ENCODE measurements at regions not wholly inside any gene's neighbourhood (a gene's known extent, or its start where the extent isn't known, plus 50 kb on each side); places are given as distances from the start of the nearest gene placed in this dataset.

DNA sequence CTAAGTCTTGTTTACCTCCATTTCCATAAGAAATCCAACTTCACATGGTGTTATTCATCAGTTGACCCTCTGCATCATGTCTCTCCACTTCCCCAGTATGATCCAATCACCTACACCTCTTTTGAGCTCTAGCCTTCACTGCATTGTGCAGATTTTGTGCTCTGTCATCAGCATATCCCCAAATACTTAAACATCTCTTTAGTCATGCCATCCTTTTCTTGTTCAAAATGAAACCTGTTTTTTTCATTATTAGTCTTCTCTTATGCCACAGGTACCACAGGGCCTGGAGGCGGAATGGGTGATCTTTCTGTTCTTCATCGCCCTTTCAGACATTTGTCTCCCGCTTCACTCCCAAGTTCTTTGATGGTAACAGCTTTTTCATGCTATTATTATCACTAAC lies 382.7 kb upstream of the GALNTL6 start:
- TF ChIP-seq, protein P1, sequence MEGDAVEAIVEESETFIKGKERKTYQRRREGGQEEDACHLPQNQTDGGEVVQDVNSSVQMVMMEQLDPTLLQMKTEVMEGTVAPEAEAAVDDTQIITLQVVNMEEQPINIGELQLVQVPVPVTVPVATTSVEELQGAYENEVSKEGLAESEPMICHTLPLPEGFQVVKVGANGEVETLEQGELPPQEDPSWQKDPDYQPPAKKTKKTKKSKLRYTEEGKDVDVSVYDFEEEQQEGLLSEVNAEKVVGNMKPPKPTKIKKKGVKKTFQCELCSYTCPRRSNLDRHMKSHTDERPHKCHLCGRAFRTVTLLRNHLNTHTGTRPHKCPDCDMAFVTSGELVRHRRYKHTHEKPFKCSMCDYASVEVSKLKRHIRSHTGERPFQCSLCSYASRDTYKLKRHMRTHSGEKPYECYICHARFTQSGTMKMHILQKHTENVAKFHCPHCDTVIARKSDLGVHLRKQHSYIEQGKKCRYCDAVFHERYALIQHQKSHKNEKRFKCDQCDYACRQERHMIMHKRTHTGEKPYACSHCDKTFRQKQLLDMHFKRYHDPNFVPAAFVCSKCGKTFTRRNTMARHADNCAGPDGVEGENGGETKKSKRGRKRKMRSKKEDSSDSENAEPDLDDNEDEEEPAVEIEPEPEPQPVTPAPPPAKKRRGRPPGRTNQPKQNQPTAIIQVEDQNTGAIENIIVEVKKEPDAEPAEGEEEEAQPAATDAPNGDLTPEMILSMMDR (IDR thresholded peaks at IDR 0.05; ENCODE audit: control extremely low read depth, extremely low read depth): no peak
- DNase-seq: no peak
- H3K27me3 ChIP-seq (ENCODE audit: control insufficient read depth in 3 of 3, insufficient read depth in 3 of 3, low read length in 2 of 3): no peaks in the 10 kb centered on the region
- no peak for ATAC-seq (ENCODE audit: insufficient read depth, low FRiP score)
- H3K9me3 ChIP-seq (ENCODE audit: control insufficient read depth in 4 of 4, insufficient read depth in 3 of 4, low read length in 3 of 4): no peaks in the 10 kb centered on the region
- H3K36me3 ChIP-seq (ENCODE audit: control insufficient read depth in 4 of 4, insufficient read depth in 4 of 4, low read length in 4 of 4): no peaks in the 10 kb centered on the region
- WGBS, 2 donors: 91 to 97% methylated on average over 3 of the region's 3 CpGs
- H3K4me3 ChIP-seq: no peak overlapping the region
- no peak overlapping the region for H3K9ac ChIP-seq (ENCODE audit: insufficient read depth in 1 of 2, low read length in 2 of 2)
- no peak overlapping the region for H3K27ac ChIP-seq (ENCODE audit: low read depth in 1 of 2, low read length in 1 of 2)
- no peaks in the 10 kb centered on the region for H3K4me1 ChIP-seq (ENCODE audit: control insufficient read depth in 5 of 5, insufficient read depth in 5 of 5, low read length in 5 of 5)

DNA sequence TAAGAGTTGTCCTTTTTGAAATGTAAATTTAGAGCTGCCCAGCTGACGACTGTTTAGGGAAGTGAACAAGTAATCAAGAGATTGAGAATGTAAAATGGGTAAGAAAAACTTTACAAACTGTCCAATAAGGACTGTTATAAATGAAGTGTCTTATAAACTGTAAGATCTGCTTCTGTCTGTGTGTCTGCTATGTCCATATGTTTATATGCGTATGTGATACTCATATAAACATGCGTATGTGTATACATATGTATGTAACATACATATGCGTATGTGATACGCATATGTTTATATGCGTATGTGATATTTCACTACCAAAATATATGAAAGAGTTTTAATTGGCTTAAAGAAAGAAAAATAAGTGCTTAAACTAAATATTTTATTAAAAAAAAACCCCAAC lies 416.0 kb upstream of the GALNTL6 start:
- no peaks in the 10 kb centered on the region for H3K27me3 ChIP-seq (ENCODE audit: control insufficient read depth in 3 of 3, insufficient read depth in 3 of 3, low read length in 2 of 3)
- H3K9me3 ChIP-seq (ENCODE audit: control insufficient read depth in 4 of 4, insufficient read depth in 3 of 4, low read length in 3 of 4): peaks cover 0 to 2% (median 0%) of the 10 kb centered on the region in 4 donors
- peak in 1 of 3 donors; percentile 2 for DNase-seq
- no peak overlapping the region for H3K27ac ChIP-seq (ENCODE audit: low read depth in 1 of 2, low read length in 1 of 2)
- ATAC-seq (ENCODE audit: insufficient read depth, low FRiP score): no peak
- TF ChIP-seq, protein P1 (IDR thresholded peaks at IDR 0.05; ENCODE audit: control extremely low read depth, extremely low read depth): no peak
- H3K4me3 ChIP-seq: no peak overlapping the region
- H3K4me1 ChIP-seq (ENCODE audit: control insufficient read depth in 5 of 5, insufficient read depth in 5 of 5, low read length in 5 of 5): no peaks in the 10 kb centered on the region
- WGBS, 2 donors: 86 to 90% methylated on average over 6 of the region's 6 CpGs
- no peaks in the 10 kb centered on the region for H3K36me3 ChIP-seq (ENCODE audit: control insufficient read depth in 4 of 4, insufficient read depth in 4 of 4, low read length in 4 of 4)
- no peak overlapping the region for H3K9ac ChIP-seq (ENCODE audit: insufficient read depth in 1 of 2, low read length in 2 of 2)

DNA sequence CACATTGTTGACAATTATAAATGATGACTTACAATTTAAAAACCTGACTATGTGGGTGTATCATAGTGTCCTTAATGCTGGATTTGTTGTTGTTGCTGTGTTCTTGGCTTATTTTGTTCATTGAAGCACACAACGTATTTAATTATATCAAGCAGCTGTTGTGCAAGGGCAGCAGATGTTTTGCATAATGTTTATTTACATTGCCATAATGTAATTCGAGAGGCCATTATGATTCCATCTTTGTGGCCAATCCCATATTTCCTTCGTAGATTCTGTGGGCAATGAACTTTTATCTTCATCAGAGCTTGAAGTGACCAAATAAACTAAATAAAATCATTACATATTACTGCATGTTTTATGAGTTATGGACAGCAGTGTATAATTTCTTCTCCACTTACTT lies 422.6 kb upstream of the GALNTL6 start:
- Histone ChIP-seq H3K9ac (ENCODE audit: insufficient read depth in 1 of 2, low read length in 2 of 2) (no peak overlapping the region), H3K9me3 (ENCODE audit: control insufficient read depth in 4 of 4, insufficient read depth in 3 of 4, low read length in 3 of 4) (peaks cover 0 to 3% (median 0%) of the 10 kb centered on the region in 4 donors), H3K4me1 (ENCODE audit: control insufficient read depth in 5 of 5, insufficient read depth in 5 of 5, low read length in 5 of 5) (peaks cover 0 to 8% (median 0%) of the 10 kb centered on the region in 5 donors), H3K4me3 (no peak overlapping the region), H3K36me3 (ENCODE audit: control insufficient read depth in 4 of 4, insufficient read depth in 4 of 4, low read length in 4 of 4) (no peaks in the 10 kb centered on the region), H3K27ac (ENCODE audit: low read depth in 1 of 2, low read length in 1 of 2) (no peak overlapping the region), H3K27me3 (ENCODE audit: control insufficient read depth in 3 of 3, insufficient read depth in 3 of 3, low read length in 2 of 3) (no peaks in the 10 kb centered on the region)
- WGBS, 2 donors: 63 to 76% methylated on average over 3 of the region's 3 CpGs
- TF ChIP-seq, protein P1 (IDR thresholded peaks at IDR 0.05; ENCODE audit: control extremely low read depth, extremely low read depth): no peak
- ATAC-seq (ENCODE audit: insufficient read depth, low FRiP score) (no peak), DNase-seq (peak; percentile 26 to 92 (median 89))

GRCh38 chr4:171378323-171378722 lies 434.9 kb upstream of the GALNTL6 start:
- H3K4me1 ChIP-seq (ENCODE audit: control insufficient read depth in 5 of 5, insufficient read depth in 5 of 5, low read length in 5 of 5): no peaks in the 10 kb centered on the region
- ATAC-seq (ENCODE audit: insufficient read depth, low FRiP score) (no peak), DNase-seq (no peak)
- no peaks in the 10 kb centered on the region for H3K27me3 ChIP-seq (ENCODE audit: control insufficient read depth in 3 of 3, insufficient read depth in 3 of 3, low read length in 2 of 3)
- TF ChIP-seq, protein P1 (IDR thresholded peaks at IDR 0.05; ENCODE audit: control extremely low read depth, extremely low read depth): no peak
- no peak overlapping the region for H3K9ac ChIP-seq (ENCODE audit: insufficient read depth in 1 of 2, low read length in 2 of 2)
- no peak overlapping the region for H3K4me3 ChIP-seq
- H3K27ac ChIP-seq (ENCODE audit: low read depth in 1 of 2, low read length in 1 of 2): no peak overlapping the region
- no peaks in the 10 kb centered on the region for H3K36me3 ChIP-seq (ENCODE audit: control insufficient read depth in 4 of 4, insufficient read depth in 4 of 4, low read length in 4 of 4)
- no peaks in the 10 kb centered on the region for H3K9me3 ChIP-seq (ENCODE audit: control insufficient read depth in 4 of 4, insufficient read depth in 3 of 4, low read length in 3 of 4)
